GM12891 (cell line): ENCODE measurements at regions not wholly inside any gene's neighbourhood (a gene's known extent, or its start where the extent isn't known, plus 50 kb on each side); places are given as distances from the start of the nearest gene placed in this dataset.

Experiments
- PAX5 ChIP-seq: IDR thresholded peaks from 2 replicates; pipeline ENCODE4 v1.6.1; 2011; ENCODE audit warnings: low read length, moderate library complexity, mild to moderate bottlenecking; ENCODE audit not compliant: insufficient read depth, severe bottlenecking
- POLR2A ChIP-seq: IDR thresholded peaks from 2 replicates; pipeline ENCODE4 v1.6.1; 2011; ENCODE audit warnings: low read depth, low read length, control low read depth
- POLR2AphosphoS5 ChIP-seq: IDR thresholded peaks from 2 replicates; pipeline ENCODE4 v1.6.1; 2011; ENCODE audit warnings: low read depth, low read length, control low read depth
- SPI1 ChIP-seq: IDR thresholded peaks from 2 replicates; pipeline ENCODE4 v1.6.1; 2011; ENCODE audit warnings: low read depth, low read length, control low read depth

GRCh38 chr6:9606435-9607134, 808.3 kb downstream of the TFAP2A start:
- TF ChIP-seq POLR2A (no peak), POLR2AphosphoS5 (no peak), PAX5 (no peak), SPI1 (no peak)
